Testis (tissue), 2 donors: ENCODE measurements at regions not wholly inside any gene's neighbourhood (a gene's known extent, or its start where the extent isn't known, plus 50 kb on each side); places are given as distances from the start of the nearest gene placed in this dataset.

ENCODE experiments used
- POLR2A ChIP-seq: fragments of 450-650 bp; IDR thresholded peaks from one replicate; pipeline ENCODE4 v1.6.1; 2017; ENCODE audit warnings: antibody characterized with exemption, mild to moderate bottlenecking, moderate library complexity
- TF ChIP-seq, protein P1 (sequence below), 3 experiments: fragments of 450-650 bp in 2 of 3; fragments of 200-600 bp in 1 of 3; sonication (generic) in 1 of 3; IDR thresholded peaks; one replicate each; pipeline ENCODE4 v1.5.1; 2016 to 2019; ENCODE audit warnings: antibody characterized with exemption in 3 of 3, mild to moderate bottlenecking in 2 of 3, moderate library complexity in 1 of 3

DNA sequence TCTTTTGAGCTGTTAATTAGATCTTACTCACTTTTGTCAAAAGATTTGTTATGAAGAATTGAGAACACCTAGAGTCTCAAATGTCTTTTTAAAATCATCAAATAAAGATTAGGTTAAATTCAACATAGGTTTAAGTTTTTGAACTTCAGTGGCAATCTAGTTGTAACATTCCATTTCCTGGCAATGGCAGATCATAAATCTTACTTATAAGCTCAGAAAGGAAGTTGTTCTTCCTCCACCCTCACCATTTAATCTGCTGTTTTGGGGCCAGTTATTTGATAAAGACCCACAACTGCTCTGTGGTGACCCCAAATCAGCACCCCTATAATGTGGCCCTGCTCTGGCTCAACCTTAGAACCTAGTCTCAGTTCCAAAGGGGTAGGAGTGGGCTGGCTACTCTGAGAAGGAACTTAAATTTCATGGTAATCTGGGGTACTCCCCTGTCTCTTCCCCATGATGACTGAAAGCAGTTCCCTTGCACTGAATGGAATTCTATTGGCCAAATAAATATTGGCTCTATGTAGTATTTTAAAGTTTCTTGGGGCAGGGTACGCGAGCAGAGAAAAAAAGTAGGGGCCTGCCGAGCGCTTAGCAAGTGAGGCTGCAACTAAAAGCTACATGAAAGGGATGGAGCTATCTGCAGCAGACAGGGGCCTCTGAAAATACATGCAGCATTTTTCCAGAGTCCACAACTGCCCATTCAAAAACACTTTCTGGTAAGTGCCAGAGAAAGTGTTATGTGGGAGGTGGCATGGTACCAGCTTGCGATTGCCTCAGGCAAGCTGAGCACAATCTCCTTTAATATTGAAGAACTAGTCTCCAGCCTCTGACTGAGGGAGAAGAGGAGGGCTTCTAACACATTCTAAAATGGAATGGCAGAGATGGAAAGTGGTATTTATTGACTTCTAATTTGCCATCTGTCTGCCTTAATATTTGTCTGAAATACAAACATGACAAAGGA, 103.6 kb upstream of the RASGRP1 start:
- TF ChIP-seq, protein P1, sequence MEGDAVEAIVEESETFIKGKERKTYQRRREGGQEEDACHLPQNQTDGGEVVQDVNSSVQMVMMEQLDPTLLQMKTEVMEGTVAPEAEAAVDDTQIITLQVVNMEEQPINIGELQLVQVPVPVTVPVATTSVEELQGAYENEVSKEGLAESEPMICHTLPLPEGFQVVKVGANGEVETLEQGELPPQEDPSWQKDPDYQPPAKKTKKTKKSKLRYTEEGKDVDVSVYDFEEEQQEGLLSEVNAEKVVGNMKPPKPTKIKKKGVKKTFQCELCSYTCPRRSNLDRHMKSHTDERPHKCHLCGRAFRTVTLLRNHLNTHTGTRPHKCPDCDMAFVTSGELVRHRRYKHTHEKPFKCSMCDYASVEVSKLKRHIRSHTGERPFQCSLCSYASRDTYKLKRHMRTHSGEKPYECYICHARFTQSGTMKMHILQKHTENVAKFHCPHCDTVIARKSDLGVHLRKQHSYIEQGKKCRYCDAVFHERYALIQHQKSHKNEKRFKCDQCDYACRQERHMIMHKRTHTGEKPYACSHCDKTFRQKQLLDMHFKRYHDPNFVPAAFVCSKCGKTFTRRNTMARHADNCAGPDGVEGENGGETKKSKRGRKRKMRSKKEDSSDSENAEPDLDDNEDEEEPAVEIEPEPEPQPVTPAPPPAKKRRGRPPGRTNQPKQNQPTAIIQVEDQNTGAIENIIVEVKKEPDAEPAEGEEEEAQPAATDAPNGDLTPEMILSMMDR (IDR thresholded peaks at IDR 0.05) = no peak
- TF ChIP-seq POLR2A = no peak
